ENCODE measurements at regions not wholly inside any gene's neighbourhood (a gene's known extent, or its start where the extent isn't known, plus 50 kb on each side); places are given as distances from the start of the nearest gene placed in this dataset.

DNA sequence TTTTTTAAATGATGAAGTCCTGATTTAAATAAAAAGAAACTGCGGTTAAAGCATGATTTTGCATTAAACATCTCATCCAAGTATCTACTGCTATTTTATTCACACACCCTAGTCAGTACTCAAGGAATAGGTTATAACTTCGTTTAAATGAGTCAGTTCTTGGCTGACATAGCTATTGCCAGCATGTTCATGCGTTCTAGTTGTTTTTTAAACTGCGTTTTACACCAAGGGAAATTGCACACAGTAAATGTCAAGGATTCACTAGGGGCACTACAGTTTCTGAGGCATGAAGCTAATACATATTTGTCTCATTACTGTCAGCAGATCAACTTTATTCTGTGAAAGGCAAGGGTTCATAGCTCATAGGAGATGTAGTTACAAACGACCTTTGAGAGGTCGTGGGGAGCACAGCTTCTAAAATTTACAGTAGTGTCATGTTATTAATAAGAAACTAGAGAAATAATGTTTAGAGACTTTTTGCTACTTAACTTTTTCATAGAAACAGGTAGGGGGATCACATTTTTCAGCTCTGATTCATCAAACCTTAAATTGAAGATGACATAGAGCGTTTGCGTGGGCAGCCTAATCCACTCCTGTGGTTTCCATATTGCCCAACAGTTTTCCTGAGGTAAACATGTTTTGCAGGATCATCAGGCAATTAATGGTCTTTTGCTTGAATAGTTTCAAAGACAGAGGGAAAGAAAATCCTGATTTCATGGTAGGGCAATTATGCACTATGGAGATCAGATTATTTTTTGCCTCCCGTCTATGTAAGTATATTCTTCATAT, 2222.7 kb upstream of the WWC1 start:
- no peaks in the 10 kb centered on the region for H4K20me1 ChIP-seq (ENCODE audit: control insufficient read depth, insufficient read depth)
- no peak overlapping the region for H3K4me3 ChIP-seq
- no peaks in the 10 kb centered on the region for H3K27me3 ChIP-seq (replicated peaks in 1 of 2; ENCODE audit: control insufficient read depth in 2 of 2, insufficient read depth in 2 of 2, low read length in 1 of 2)
- ChIA-PET RAD21 (ENCODE audit: unreplicated experiment) (no interaction called here), CTCF (interaction anchor here (1.5 kb wide), 1 partner anchor 12 kb away, joined by 3 read pairs; no protein-coding TSS in a partner anchor), SMC1A (ENCODE audit: uncharacterized antibody, unreplicated experiment) (no interaction called here), POLR2A (no interaction called here)
- TF ChIP-seq SIN3A (IDR thresholded peaks at IDR 0.05; ENCODE audit: low read depth, low read length) (no peak), ZNF217 (IDR thresholded peaks at IDR 0.05) (no peak), IRF4 (IDR thresholded peaks at IDR 0.05; ENCODE audit: low read depth, low read length) (no peak), SRF (IDR thresholded peaks at IDR 0.05; ENCODE audit: low read depth in 2 of 2, low read length in 2 of 2) (no peak), KLF5 (IDR thresholded peaks at IDR 0.05; ENCODE audit: partially characterized antibody) (no peak), WRNIP1 (IDR thresholded peaks at IDR 0.05; ENCODE audit: borderline replicate concordance, low read depth, low read length) (no peak), HDGF (IDR thresholded peaks at IDR 0.05) (no peak), TCF3 (IDR thresholded peaks at IDR 0.05; ENCODE audit: borderline replicate concordance, insufficient read depth, low read depth, low read length) (no peak), SREBF1 (IDR thresholded peaks at IDR 0.05; ENCODE audit: low read length) (no peak), SMC3 (IDR thresholded peaks at IDR 0.05; ENCODE audit: borderline replicate concordance, low read length) (no peak), BMI1 (IDR thresholded peaks at IDR 0.05; ENCODE audit: borderline replicate concordance) (no peak)
- TF ChIP-seq, protein P1, sequence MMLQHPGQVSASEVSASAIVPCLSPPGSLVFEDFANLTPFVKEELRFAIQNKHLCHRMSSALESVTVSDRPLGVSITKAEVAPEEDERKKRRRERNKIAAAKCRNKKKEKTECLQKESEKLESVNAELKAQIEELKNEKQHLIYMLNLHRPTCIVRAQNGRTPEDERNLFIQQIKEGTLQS (IDR thresholded peaks at IDR 0.05; ENCODE audit: borderline replicate concordance, extremely low read depth, low read depth, low read length), result no peak
- TF ChIP-seq, protein P2, sequence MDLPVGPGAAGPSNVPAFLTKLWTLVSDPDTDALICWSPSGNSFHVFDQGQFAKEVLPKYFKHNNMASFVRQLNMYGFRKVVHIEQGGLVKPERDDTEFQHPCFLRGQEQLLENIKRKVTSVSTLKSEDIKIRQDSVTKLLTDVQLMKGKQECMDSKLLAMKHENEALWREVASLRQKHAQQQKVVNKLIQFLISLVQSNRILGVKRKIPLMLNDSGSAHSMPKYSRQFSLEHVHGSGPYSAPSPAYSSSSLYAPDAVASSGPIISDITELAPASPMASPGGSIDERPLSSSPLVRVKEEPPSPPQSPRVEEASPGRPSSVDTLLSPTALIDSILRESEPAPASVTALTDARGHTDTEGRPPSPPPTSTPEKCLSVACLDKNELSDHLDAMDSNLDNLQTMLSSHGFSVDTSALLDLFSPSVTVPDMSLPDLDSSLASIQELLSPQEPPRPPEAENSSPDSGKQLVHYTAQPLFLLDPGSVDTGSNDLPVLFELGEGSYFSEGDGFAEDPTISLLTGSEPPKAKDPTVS (IDR thresholded peaks at IDR 0.05; ENCODE audit: low read depth, low read length), result no peak
- ATAC-seq (no peak), FAIRE-seq (no peak), DNase-seq (ENCODE audit: low read depth, low spot score) (no peak)
- H3K27ac ChIP-seq (ENCODE audit: control insufficient read depth, insufficient read depth), result no peak overlapping the region
- WGBS (ENCODE audit: insufficient coverage, insufficient replicate concordance, low lambda C conversion rate, missing lambda C conversion rate), result 29% methylated on average over 9 of the region's 9 CpGs
- in situ Hi-C loops (cut with MboI) (no loop called here), intact Hi-C loops (cut with micrococcal nuclease; ENCODE audit: unreplicated experiment) (no loop called here)
- BruUV-seq (replicated peaks), result no TSS peak
- H3K36me3 ChIP-seq (ENCODE audit: control insufficient read depth in 2 of 2, insufficient read depth in 2 of 2, low read length in 1 of 2), result no peaks in the 10 kb centered on the region
- no peak overlapping the region for H2AFZ ChIP-seq (ENCODE audit: control insufficient read depth, low read depth, low read length)
- H3K4me2 ChIP-seq (ENCODE audit: control insufficient read depth, insufficient read depth), result no peak overlapping the region
- no peaks in the 10 kb centered on the region for H3K79me2 ChIP-seq (ENCODE audit: control insufficient read depth, insufficient read depth, low read length)
- no peak overlapping the region for H3K9ac ChIP-seq (ENCODE audit: control insufficient read depth, insufficient read depth, low read length)
- H3K9me3 ChIP-seq (replicated peaks; ENCODE audit: control insufficient read depth, insufficient read depth, low read length), result no peaks in the 10 kb centered on the region
- H3K4me1 ChIP-seq (ENCODE audit: control insufficient read depth, insufficient read depth, low read length), result no peaks in the 10 kb centered on the region

All from GM12878 (cell line).